CD4-positive, alpha-beta memory T cell (primary cell): ENCODE measurements at regions not wholly inside any gene's neighbourhood (a gene's known extent, or its start where the extent isn't known, plus 50 kb on each side); places are given as distances from the start of the nearest gene placed in this dataset.
"Not testable (repeated sequence)": the region's sequence is repeated elsewhere in the genome, so short reads cannot be mapped to it uniquely, and the experiment has no call there.

Experiments
- CTCF ChIA-PET: fragments of 350-600 bp; sonication (Branson Sonifier 250); formaldehyde crosslinking; loops from one replicate; lab custom pipeline; 2021; ENCODE audit warnings: inconsistent platforms; ENCODE audit not compliant: partially characterized antibody; lab: Charles Lee
- POLR2A ChIA-PET: fragments of 350-600 bp; sonication (Branson Sonifier 250); formaldehyde crosslinking; loops from one replicate; lab custom pipeline; 2021; ENCODE audit not compliant: partially characterized antibody; lab: Charles Lee
- DNase-seq, 5 donors: peaks; one replicate each; pipeline versions ENCODE4 v3.0.0 to v3.0.0-alpha.2; 2020 to 2022; ENCODE audit warnings: mixed read lengths in 1 of 5
- H3K27ac ChIP-seq: one replicate; pipeline ENCODE4 v1.7.0; 2013; ENCODE audit warnings: low read depth, low read length
- H3K27me3 ChIP-seq: 2 replicates; pipeline ENCODE4 v1.7.0; 2013; ENCODE audit warnings: mild to moderate bottlenecking, low read length, moderate library complexity; ENCODE audit not compliant: insufficient read depth
- H3K36me3 ChIP-seq: 2 replicates; pipeline ENCODE4 v1.7.0; 2013; ENCODE audit warnings: mild to moderate bottlenecking, low read length, moderate library complexity; ENCODE audit not compliant: insufficient read depth
- H3K4me1 ChIP-seq: 2 replicates; pipeline ENCODE4 v1.7.0; 2013; ENCODE audit warnings: mild to moderate bottlenecking, low read length, moderate library complexity; ENCODE audit not compliant: insufficient read depth
- H3K4me3 ChIP-seq, 2 donors: one replicate each; pipeline ENCODE4 v1.7.0; 2013; ENCODE audit warnings: low read length in 2 of 2, mild to moderate bottlenecking in 1 of 2
- H3K9me3 ChIP-seq, 2 donors: one replicate each; pipeline ENCODE4 v1.7.0; 2013; ENCODE audit warnings: low read length in 2 of 2, control low read depth in 1 of 2; ENCODE audit not compliant: control insufficient read depth in 1 of 2
- H3K27ac Mint-ChIP-seq, 7 donors: one replicate each; pipeline ENCODE4 v1.8.0; 2020 to 2021; ENCODE audit warnings: mixed read lengths in 7 of 7, mild to moderate bottlenecking in 6 of 7, inconsistent platforms in 3 of 7, moderate library complexity in 3 of 7
- H3K27me3 Mint-ChIP-seq, 2 donors: one replicate each; pipeline ENCODE4 v1.8.0; 2020 to 2021; ENCODE audit warnings: mixed read lengths in 2 of 2
- H3K36me3 Mint-ChIP-seq, 2 donors: one replicate each; pipeline ENCODE4 v1.8.0; 2020 to 2021; ENCODE audit warnings: mixed read lengths in 2 of 2, inconsistent platforms in 1 of 2, mild to moderate bottlenecking in 1 of 2
- H3K4me1 Mint-ChIP-seq, 4 donors: one replicate each; pipeline ENCODE4 v1.8.0; 2020 to 2021; ENCODE audit warnings: mixed read lengths in 4 of 4, mild to moderate bottlenecking in 1 of 4
- H3K4me3 Mint-ChIP-seq, 8 donors: one replicate each; pipeline ENCODE4 v1.8.0; 2020 to 2021; ENCODE audit warnings: mixed read lengths in 8 of 8, mild to moderate bottlenecking in 7 of 8, moderate library complexity in 6 of 8, inconsistent platforms in 3 of 8
- H3K9me3 Mint-ChIP-seq, 8 donors: one replicate each; pipeline ENCODE4 v1.8.0; 2020 to 2021; ENCODE audit warnings: mixed read lengths in 8 of 8, mild to moderate bottlenecking in 5 of 8, inconsistent platforms in 3 of 8, moderate library complexity in 1 of 8
- intact Hi-C: fragments of 100-400 bp; cut with micrococcal nuclease; formaldehyde crosslinking; loops from one replicate; pipeline ENCODE4 v1.15.1; 2023

DNA sequence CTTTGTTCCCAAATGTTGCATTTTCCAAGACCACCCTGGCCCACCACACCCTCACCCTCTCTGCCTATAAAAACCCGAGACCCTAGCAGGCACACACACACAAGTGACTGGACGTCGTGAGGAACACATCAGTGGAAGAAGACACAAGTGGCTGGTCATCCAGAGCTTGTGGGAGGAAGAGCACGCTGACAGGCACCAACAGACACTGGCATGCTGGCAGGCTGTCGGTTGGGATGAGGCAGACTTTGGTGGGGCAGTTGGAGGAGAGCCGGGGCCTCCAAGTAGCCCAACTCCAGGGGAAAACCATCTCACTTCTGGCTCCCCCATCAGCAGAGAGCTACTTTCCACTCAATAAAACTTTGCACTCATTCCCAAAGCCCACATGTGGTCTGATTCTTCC lies 225.5 kb upstream of the ZEB2 start:
- POLR2A ChIA-PET, result no interaction called here
- Histone ChIP-seq H3K4me1 (no peaks in the 10 kb centered on the region), H3K36me3 (no peaks in the 10 kb centered on the region), H3K27ac (no peak overlapping the region), H3K27me3 (no peaks in the 10 kb centered on the region), H3K4me3 (no peak overlapping the region), H3K9me3 (no peaks in the 10 kb centered on the region)
- H3K4me1 Mint-ChIP-seq, result no peaks in the 10 kb centered on the region
- H3K27me3 Mint-ChIP-seq, result peaks cover 0 to 2% of the 10 kb centered on the region in 2 donors
- DNase-seq, result no peak
- CTCF ChIA-PET, result no interaction called here
- H3K27ac Mint-ChIP-seq, result no peak overlapping the region
- H3K36me3 Mint-ChIP-seq, result no peaks in the 10 kb centered on the region
- peaks cover 2 to 58% (median 27%) of the 10 kb centered on the region in 8 donors for H3K9me3 Mint-ChIP-seq
- no peak overlapping the region for H3K4me3 Mint-ChIP-seq
- intact Hi-C loops, result no loop called here

DNA sequence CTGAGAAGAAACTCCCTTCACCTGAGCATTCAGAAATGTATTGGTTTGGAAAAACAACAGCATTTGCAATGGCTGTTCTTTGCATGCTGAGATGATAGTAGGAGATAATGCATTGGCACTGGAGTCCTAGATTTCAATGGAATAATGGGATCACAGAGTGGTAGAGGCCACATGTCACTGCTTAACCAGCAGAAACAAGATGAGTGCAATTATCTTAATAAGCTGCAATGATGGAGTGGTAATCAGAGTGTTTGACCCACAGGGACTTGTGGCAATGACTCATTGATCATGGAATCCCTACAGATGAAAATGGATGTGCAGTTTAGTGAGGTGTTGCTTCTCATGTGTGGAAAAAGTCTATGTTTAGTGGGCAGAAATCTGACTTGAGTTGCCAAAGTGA lies 218.8 kb upstream of the ZEB2 start:
- intact Hi-C loops, result no loop called here
- ChIA-PET CTCF (no interaction called here), POLR2A (no interaction called here)
- no peak overlapping the region for H3K4me3 ChIP-seq
- no peak overlapping the region for H3K27ac ChIP-seq
- no peak for DNase-seq
- no peaks in the 10 kb centered on the region for H3K9me3 ChIP-seq
- H3K36me3 ChIP-seq, result no peaks in the 10 kb centered on the region
- H3K27me3 ChIP-seq, result no peaks in the 10 kb centered on the region
- no peaks in the 10 kb centered on the region for H3K4me1 ChIP-seq
- Mint-ChIP-seq H3K4me3 (no peak overlapping the region), H3K27ac (no peak overlapping the region), H3K4me1 (no peaks in the 10 kb centered on the region), H3K9me3 (peaks cover 0 to 9% (median 3%) of the 10 kb centered on the region in 8 donors), H3K36me3 (no peaks in the 10 kb centered on the region), H3K27me3 (peaks cover 1 to 2% of the 10 kb centered on the region in 2 donors)

DNA sequence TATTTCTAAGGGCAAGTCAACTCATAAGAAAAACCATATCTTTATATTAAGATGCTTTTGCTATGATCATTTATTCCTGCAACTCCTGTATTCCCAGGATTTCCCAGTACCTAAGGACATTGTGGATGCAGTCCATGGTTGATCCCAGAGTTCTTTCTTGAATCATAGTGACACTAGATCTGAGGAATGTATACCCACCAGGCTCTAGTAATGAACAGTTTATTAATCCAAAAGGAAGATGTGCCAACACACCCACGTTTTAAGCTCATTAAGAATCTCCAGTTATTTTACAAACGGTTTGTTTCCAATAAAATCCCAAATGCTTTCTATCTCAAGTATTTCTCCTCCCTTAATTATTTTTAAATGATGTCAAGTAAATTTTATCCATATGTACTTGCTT lies 210.8 kb upstream of the ZEB2 start:
- no peaks in the 10 kb centered on the region for H3K36me3 ChIP-seq
- no peak overlapping the region for H3K4me3 ChIP-seq
- CTCF ChIA-PET, result no interaction called here
- Mint-ChIP-seq H3K27me3 (peaks cover 0 to 2% of the 10 kb centered on the region in 2 donors), H3K9me3 (peaks cover 0 to 4% (median 1%) of the 10 kb centered on the region in 8 donors), H3K36me3 (no peaks in the 10 kb centered on the region), H3K27ac (no peak overlapping the region), H3K4me3 (no peak overlapping the region), H3K4me1 (no peaks in the 10 kb centered on the region)
- DNase-seq, result no peak
- H3K27me3 ChIP-seq, result no peaks in the 10 kb centered on the region
- no peaks in the 10 kb centered on the region for H3K4me1 ChIP-seq
- H3K27ac ChIP-seq, result no peak overlapping the region
- no peaks in the 10 kb centered on the region for H3K9me3 ChIP-seq
- POLR2A ChIA-PET, result no interaction called here
- intact Hi-C loops, result no loop called here

DNA sequence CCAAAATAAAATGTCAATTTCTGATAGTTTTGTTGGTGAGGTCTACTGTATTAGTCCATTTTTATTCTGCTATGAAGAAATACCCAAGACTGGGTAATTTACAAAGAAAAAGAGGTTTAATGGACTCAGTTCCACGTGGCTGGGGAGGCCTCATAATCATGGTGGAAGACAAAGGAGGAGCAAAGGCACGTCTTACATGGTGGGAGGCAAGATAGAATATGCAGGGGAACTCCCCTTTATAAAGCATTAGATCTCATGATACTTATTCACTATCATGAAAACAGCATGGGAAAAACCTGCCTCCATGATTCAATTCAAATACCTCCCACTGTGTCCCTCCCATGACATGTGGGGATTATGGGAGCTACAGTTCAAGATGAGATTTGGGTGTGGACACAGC lies 204.5 kb upstream of the ZEB2 start:
- H3K36me3 Mint-ChIP-seq, H3K4me1 ChIP-seq, H3K27ac ChIP-seq, H3K27ac Mint-ChIP-seq, H3K27me3 ChIP-seq, DNase-seq, H3K9me3 Mint-ChIP-seq, intact Hi-C loops, H3K9me3 ChIP-seq, H3K36me3 ChIP-seq, H3K27me3 Mint-ChIP-seq, CTCF ChIA-PET, H3K4me1 Mint-ChIP-seq, H3K4me3 Mint-ChIP-seq, H3K4me3 ChIP-seq, POLR2A ChIA-PET: not testable (repeated sequence)

DNA sequence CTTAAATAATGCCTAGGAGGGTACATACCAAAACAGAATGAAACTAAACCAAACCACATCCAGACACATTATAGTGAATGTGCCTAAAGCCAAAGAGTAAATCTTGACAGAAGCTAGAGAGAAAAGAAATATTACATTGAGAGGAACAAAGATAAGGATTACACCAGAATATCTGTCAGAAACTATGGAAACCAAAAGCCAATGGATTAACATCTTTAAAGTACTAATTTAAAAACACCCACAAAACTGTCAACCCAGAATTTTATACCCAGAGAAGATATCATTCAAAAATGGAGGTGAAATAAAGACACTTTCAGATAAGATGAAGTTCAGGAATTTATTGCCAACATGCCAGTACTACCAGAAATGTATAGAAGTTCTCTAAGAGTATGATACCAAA lies 198.5 kb upstream of the ZEB2 start:
- H3K4me1 Mint-ChIP-seq, result no peaks in the 10 kb centered on the region
- no peaks in the 10 kb centered on the region for H3K36me3 ChIP-seq
- peaks cover 0 to 3% of the 10 kb centered on the region in 2 donors for H3K9me3 ChIP-seq
- H3K27ac ChIP-seq, result no peak overlapping the region
- H3K27ac Mint-ChIP-seq, result no peak overlapping the region
- H3K4me3 Mint-ChIP-seq, result no peak overlapping the region
- peaks cover 0 to 22% (median 16%) of the 10 kb centered on the region in 8 donors for H3K9me3 Mint-ChIP-seq
- intact Hi-C loops, result no loop called here
- ChIA-PET POLR2A (interaction anchor here (0.6 kb wide), 1 partner anchor 444 kb away, joined by 4 read pairs; no protein-coding TSS in a partner anchor), CTCF (no interaction called here)
- no peaks in the 10 kb centered on the region for H3K27me3 ChIP-seq
- H3K4me3 ChIP-seq, result no peak overlapping the region
- DNase-seq, result no peak
- peaks cover 1 to 5% of the 10 kb centered on the region in 2 donors for H3K27me3 Mint-ChIP-seq
- H3K4me1 ChIP-seq, result no peaks in the 10 kb centered on the region
- no peaks in the 10 kb centered on the region for H3K36me3 Mint-ChIP-seq

DNA sequence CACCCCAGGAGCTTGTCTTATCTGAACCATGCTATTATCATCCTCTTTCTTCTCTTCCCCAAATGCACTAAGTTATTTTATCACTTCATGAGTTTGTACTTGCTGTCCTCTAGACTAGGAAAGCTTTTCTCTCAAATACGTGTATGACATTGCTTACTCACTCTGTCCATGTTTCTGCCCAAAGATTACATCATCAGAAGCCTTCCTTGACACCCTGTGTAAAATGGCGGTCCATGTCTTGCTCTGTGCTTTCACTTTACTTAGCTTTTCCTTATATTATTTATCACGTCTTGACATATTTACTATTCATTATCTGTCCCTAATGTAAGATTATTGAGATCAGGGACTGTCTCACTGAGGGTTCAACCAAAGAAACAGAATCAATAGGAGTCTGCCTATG lies 196.1 kb upstream of the ZEB2 start:
- Mint-ChIP-seq H3K9me3 (peaks cover 0 to 22% (median 15%) of the 10 kb centered on the region in 8 donors), H3K36me3 (no peaks in the 10 kb centered on the region), H3K27ac (no peak overlapping the region), H3K27me3 (peaks cover 1 to 5% of the 10 kb centered on the region in 2 donors), H3K4me1 (no peaks in the 10 kb centered on the region), H3K4me3 (no peak overlapping the region)
- CTCF ChIA-PET, result no interaction called here
- no peak overlapping the region for H3K27ac ChIP-seq
- no peaks in the 10 kb centered on the region for H3K36me3 ChIP-seq
- intact Hi-C loops, result no loop called here
- H3K9me3 ChIP-seq, result peaks cover 0 to 3% of the 10 kb centered on the region in 2 donors
- POLR2A ChIA-PET, result no interaction called here
- no peaks in the 10 kb centered on the region for H3K27me3 ChIP-seq
- no peak for DNase-seq
- H3K4me1 ChIP-seq, result no peaks in the 10 kb centered on the region
- no peak overlapping the region for H3K4me3 ChIP-seq

DNA sequence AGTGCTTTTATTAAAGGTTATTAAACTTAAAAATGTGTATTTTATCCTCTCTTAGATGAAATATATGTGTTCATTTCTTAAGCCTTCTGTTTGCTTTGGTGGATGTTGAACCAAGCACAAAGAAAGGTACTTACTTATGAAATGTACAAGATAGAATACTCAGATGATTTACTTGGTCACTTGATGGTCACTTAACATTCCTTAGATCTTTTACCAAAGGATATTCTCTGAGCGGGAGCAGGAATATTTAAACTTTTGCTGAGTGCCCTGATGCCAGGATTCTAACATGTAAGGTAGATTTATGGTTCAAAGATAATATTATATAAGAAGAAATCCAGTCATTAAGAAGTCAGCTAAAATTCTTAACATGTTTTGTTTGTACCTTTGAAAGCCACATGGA lies 193.5 kb upstream of the ZEB2 start:
- POLR2A ChIA-PET, result no interaction called here
- Histone ChIP-seq H3K36me3 (no peaks in the 10 kb centered on the region), H3K4me1 (no peaks in the 10 kb centered on the region), H3K9me3 (peaks cover 0 to 2% of the 10 kb centered on the region in 2 donors), H3K4me3 (no peak overlapping the region), H3K27ac (no peak overlapping the region), H3K27me3 (no peaks in the 10 kb centered on the region)
- Mint-ChIP-seq H3K27me3 (peaks cover 1 to 11% of the 10 kb centered on the region in 2 donors), H3K4me3 (no peak overlapping the region), H3K36me3 (no peaks in the 10 kb centered on the region), H3K9me3 (peaks cover 0 to 17% (median 14%) of the 10 kb centered on the region in 8 donors), H3K4me1 (no peaks in the 10 kb centered on the region), H3K27ac (no peak overlapping the region)
- no peak for DNase-seq
- intact Hi-C loops, result no loop called here
- CTCF ChIA-PET, result no interaction called here

DNA sequence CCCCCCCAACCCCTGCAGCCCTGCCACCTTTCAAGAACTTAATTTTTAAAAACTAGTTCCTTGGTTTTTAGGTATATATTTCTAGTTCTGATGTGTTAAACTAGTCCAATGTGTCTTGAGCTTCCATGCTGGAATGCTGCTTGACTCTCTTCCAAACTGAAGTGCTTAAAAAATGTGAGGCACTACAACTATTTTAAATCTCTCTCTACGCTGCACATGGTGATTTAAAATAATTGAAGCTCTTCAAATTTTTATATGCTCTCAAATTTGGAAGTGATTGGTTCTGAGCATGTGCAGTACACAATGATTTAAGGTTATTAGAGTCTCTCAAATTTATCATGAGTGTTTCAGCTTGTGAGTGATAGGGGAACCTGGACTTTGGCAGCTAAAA lies 192.6 kb upstream of the ZEB2 start:
- intact Hi-C loops, result no loop called here
- Histone ChIP-seq H3K4me3 (no peak overlapping the region), H3K9me3 (no peaks in the 10 kb centered on the region), H3K36me3 (no peaks in the 10 kb centered on the region), H3K27me3 (no peaks in the 10 kb centered on the region), H3K27ac (no peak overlapping the region), H3K4me1 (no peaks in the 10 kb centered on the region)
- ChIA-PET POLR2A (no interaction called here), CTCF (no interaction called here)
- H3K27ac Mint-ChIP-seq, result no peak overlapping the region
- H3K36me3 Mint-ChIP-seq, result no peaks in the 10 kb centered on the region
- no peaks in the 10 kb centered on the region for H3K4me1 Mint-ChIP-seq
- H3K4me3 Mint-ChIP-seq, result no peak overlapping the region
- H3K9me3 Mint-ChIP-seq, result peaks cover 0 to 9% (median 6%) of the 10 kb centered on the region in 8 donors
- DNase-seq, result no peak
- H3K27me3 Mint-ChIP-seq, result peaks cover 3 to 11% of the 10 kb centered on the region in 2 donors
